HCT116 (cell line): ENCODE measurements at regions not wholly inside any gene's neighbourhood (a gene's known extent, or its start where the extent isn't known, plus 50 kb on each side); places are given as distances from the start of the nearest gene placed in this dataset.

ENCODE experiments used
- CTCF ChIP-seq, 3 experiments: fragments of 200-600 bp in 1 of 3; sonication (generic) in 1 of 3; IDR thresholded peaks in 2 of 3; conservative IDR thresholded peaks in 1 of 3; 2 replicates each; pipeline ENCODE4 v1.5.1; 2012 to 2017; ENCODE audit warnings: low read depth in 2 of 3, low read length in 2 of 3, antibody characterized with exemption in 1 of 3, borderline replicate concordance in 1 of 3, control low read depth in 1 of 3, mild to moderate bottlenecking in 1 of 3, mixed read lengths in 1 of 3, mixed run types in 1 of 3, moderate library complexity in 1 of 3; ENCODE audit not compliant: insufficient read depth in 1 of 3
- ELF1 ChIP-seq: IDR thresholded peaks from 2 replicates; pipeline ENCODE4 v1.6.1; 2012; ENCODE audit warnings: low read depth, borderline replicate concordance
- POLR2A ChIP-seq: IDR thresholded peaks from 2 replicates; pipeline ENCODE4 v1.7.0; 2011; ENCODE audit warnings: borderline replicate concordance; ENCODE audit not compliant: insufficient read depth, insufficient read length; ENCODE audit errors: extremely low read depth
- POLR2AphosphoS5 ChIP-seq: IDR thresholded peaks from 2 replicates; pipeline ENCODE4 v1.6.1; 2011; ENCODE audit warnings: mild to moderate bottlenecking, low read depth, low read length, moderate library complexity
- RAD21 ChIP-seq: IDR thresholded peaks from 2 replicates; pipeline ENCODE4 v1.6.1; 2012; ENCODE audit warnings: low read depth, mild to moderate bottlenecking
- SP1 ChIP-seq: IDR thresholded peaks from 2 replicates; pipeline ENCODE4 v1.6.1; 2012; ENCODE audit warnings: low read depth

GRCh38 chr16:14002416-14002990, 68.6 kb upstream of the MRTFB start:
- TF ChIP-seq CTCF (IDR thresholded peaks at IDR 0.05 in 2 of 3, conservative IDR thresholded peaks at IDR 0.05 in 1 of 3; ENCODE audit: borderline replicate concordance in 1 of 3, insufficient read depth in 1 of 3, low read depth in 2 of 3, low read length in 2 of 3) (no peak), POLR2A (no peak), RAD21 (no peak), SP1 (no peak), POLR2AphosphoS5 (no peak), ELF1 (no peak)
